AG04450 (cell line): ENCODE measurements at regions not wholly inside any gene's neighbourhood (a gene's known extent, or its start where the extent isn't known, plus 50 kb on each side); places are given as distances from the start of the nearest gene placed in this dataset. TPM values are rescaled to one million over a fixed set of nuclear protein-coding genes. Genes with fewer than 3 reads are reported as not detected.
A peak's percentile ranks its signal among the peaks of the same experiment; 100 is the strongest.

Experiments
- CTCF ChIA-PET: fragments of 300-600, 350-600 bp; formaldehyde crosslinking; extraction: SDS; loops from one replicate; lab custom pipeline; 2022; ENCODE audit warnings: antibody characterized with exemption, inconsistent platforms; lab: Charles Lee
- POLR2A ChIA-PET: fragments of 350-600 bp; formaldehyde crosslinking; extraction: SDS; loops from one replicate; lab custom pipeline; 2021; ENCODE audit warnings: antibody characterized with exemption, inconsistent platforms; lab: Yijun Ruan, JAX
- DNase-seq: peaks from one replicate; pipeline ENCODE4 v3.0.0-alpha.2; 2011; ENCODE audit warnings: low read depth, low spot score
- H3K27ac ChIP-seq: one replicate; pipeline ENCODE4 v1.5.1; 2012; ENCODE audit warnings: low read depth, low read length, control low read depth
- H3K27me3 ChIP-seq: one replicate; pipeline ENCODE4 v1.6.0; 2012; ENCODE audit warnings: low read length; ENCODE audit not compliant: control insufficient read depth, insufficient read depth
- H3K4me3 ChIP-seq: 2 replicates; pipeline ENCODE4 v1.5.1; 2011; ENCODE audit warnings: mild to moderate bottlenecking, low read depth, low read length, control low read depth
- H3K9me3 ChIP-seq: 2 replicates; pipeline ENCODE4 v1.5.1; 2012; ENCODE audit warnings: low read length; ENCODE audit not compliant: control insufficient read depth, insufficient read depth
- small RNA-seq: library from RNA; depleted of rRNA; stranded (forward); fragments of <200 nt; gene quantifications from one replicate; pipeline ENCODE3, GENCODE V24; 2012; ENCODE audit warnings: low read depth; ENCODE audit not compliant: insufficient read length
- TF ChIP-seq, protein P1 (sequence below): IDR thresholded peaks from 2 replicates; pipeline ENCODE4 v1.5.1; 2011; ENCODE audit warnings: low read depth, low read length, control low read depth, inconsistent platforms

DNA sequence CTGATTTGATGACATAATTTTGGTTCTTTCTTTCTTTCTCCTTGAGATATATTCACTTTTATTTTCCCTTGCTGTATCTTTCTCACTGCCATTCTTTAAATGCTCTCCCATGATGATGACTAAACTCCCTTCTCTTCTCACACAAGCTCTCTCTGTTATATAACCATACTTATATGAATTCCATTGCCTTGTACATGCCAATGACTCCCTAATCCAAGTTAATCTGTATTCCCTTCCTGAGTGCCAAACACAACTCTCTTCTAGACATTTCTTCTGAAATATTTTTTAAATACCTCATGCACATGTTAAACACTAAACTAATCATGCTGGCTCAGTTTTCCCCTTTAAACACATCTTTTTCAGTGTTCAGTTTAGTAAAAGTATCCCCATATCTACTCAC lies 62.2 kb upstream of the ST8SIA4 start:
- H3K27me3 ChIP-seq = no peaks in the 10 kb centered on the region
- no peak overlapping the region for H3K4me3 ChIP-seq
- DNase-seq = no peak
- no peaks in the 10 kb centered on the region for H3K9me3 ChIP-seq
- TF ChIP-seq, protein P1, sequence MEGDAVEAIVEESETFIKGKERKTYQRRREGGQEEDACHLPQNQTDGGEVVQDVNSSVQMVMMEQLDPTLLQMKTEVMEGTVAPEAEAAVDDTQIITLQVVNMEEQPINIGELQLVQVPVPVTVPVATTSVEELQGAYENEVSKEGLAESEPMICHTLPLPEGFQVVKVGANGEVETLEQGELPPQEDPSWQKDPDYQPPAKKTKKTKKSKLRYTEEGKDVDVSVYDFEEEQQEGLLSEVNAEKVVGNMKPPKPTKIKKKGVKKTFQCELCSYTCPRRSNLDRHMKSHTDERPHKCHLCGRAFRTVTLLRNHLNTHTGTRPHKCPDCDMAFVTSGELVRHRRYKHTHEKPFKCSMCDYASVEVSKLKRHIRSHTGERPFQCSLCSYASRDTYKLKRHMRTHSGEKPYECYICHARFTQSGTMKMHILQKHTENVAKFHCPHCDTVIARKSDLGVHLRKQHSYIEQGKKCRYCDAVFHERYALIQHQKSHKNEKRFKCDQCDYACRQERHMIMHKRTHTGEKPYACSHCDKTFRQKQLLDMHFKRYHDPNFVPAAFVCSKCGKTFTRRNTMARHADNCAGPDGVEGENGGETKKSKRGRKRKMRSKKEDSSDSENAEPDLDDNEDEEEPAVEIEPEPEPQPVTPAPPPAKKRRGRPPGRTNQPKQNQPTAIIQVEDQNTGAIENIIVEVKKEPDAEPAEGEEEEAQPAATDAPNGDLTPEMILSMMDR = no peak
- ChIA-PET POLR2A (no interaction called here), CTCF (no interaction called here)
- H3K27ac ChIP-seq = no peak overlapping the region

Small RNA genes lying in the stretch of these regions (small RNA-seq; reads per million reads assigned to genes)
- gene RN7SL802P = not detected
- gene RNA5SP188 = 7.8 reads per million, percentile 65 among the genes with 10 or more reads in this experiment
